Keratinocyte (primary cell): ENCODE measurements at regions not wholly inside any gene's neighbourhood (a gene's known extent, or its start where the extent isn't known, plus 50 kb on each side); places are given as distances from the start of the nearest gene placed in this dataset.

Experiments used
- EZH2 ChIP-seq: IDR thresholded peaks from one replicate; pipeline ENCODE4 v1.6.1; 2012; ENCODE audit warnings: inconsistent platforms, mild to moderate bottlenecking, low read length, moderate library complexity
- TF ChIP-seq, protein P1 (sequence below), 3 experiments: IDR thresholded peaks in 1 of 3; conservative IDR thresholded peaks in 1 of 3; optimal IDR thresholded peaks in 1 of 3; 2 replicates in 2 of 3; 3 replicates in 1 of 3; pipeline versions ENCODE3 to v1.5.1; 2011; ENCODE audit warnings: low read length in 3 of 3, mild to moderate bottlenecking in 3 of 3, moderate library complexity in 2 of 3, control low read depth in 1 of 3, inconsistent platforms in 1 of 3; ENCODE audit not compliant: insufficient read depth in 2 of 3; ENCODE audit errors: extremely low read depth in 1 of 3

DNA sequence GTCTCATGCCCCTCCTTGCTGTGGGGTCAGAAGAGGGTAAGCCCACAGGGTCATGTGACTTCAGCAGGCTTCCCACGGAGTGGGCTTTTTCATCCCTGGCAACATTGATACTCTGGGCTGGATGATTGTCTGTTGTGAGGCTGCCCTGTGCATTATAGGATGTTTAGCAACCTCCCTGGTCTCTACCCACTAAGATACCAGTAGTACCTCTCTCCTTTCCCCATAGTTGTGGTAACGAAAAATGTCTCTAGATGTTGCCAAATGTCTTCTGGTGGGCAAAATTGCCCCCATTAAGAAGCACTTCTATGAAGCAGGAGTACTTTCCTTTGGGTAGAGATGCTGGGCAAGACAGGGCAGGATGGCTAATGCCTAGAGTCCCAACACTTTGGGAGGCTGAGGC, 232.5 kb upstream of the ZNF217 start:
- no peak for TF ChIP-seq EZH2
- TF ChIP-seq, protein P1, sequence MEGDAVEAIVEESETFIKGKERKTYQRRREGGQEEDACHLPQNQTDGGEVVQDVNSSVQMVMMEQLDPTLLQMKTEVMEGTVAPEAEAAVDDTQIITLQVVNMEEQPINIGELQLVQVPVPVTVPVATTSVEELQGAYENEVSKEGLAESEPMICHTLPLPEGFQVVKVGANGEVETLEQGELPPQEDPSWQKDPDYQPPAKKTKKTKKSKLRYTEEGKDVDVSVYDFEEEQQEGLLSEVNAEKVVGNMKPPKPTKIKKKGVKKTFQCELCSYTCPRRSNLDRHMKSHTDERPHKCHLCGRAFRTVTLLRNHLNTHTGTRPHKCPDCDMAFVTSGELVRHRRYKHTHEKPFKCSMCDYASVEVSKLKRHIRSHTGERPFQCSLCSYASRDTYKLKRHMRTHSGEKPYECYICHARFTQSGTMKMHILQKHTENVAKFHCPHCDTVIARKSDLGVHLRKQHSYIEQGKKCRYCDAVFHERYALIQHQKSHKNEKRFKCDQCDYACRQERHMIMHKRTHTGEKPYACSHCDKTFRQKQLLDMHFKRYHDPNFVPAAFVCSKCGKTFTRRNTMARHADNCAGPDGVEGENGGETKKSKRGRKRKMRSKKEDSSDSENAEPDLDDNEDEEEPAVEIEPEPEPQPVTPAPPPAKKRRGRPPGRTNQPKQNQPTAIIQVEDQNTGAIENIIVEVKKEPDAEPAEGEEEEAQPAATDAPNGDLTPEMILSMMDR (optimal IDR thresholded peaks at IDR 0.05 in 1 of 3, IDR thresholded peaks at IDR 0.05 in 1 of 3, conservative IDR thresholded peaks at IDR 0.05 in 1 of 3; ENCODE audit: extremely low read depth in 1 of 3, insufficient read depth in 2 of 3, low read length in 3 of 3), result no peak
